ENCODE measurements at regions not wholly inside any gene's neighbourhood (a gene's known extent, or its start where the extent isn't known, plus 50 kb on each side); places are given as distances from the start of the nearest gene placed in this dataset.
A peak's percentile ranks its signal among the peaks of the same experiment; 100 is the strongest.

- H3K4me1 ChIP-seq (ENCODE audit: control insufficient read depth, insufficient read depth, low read length): no peaks in the 10 kb centered on the region; the same call in 1 of the 2 replicates
- H3K27ac ChIP-seq (ENCODE audit: insufficient read depth, low read length): no peak overlapping the region; the same call in 1 of the 2 replicates
- H3K79me1 ChIP-seq (ENCODE audit: low read depth in 1 of 2, low read length in 2 of 2): no peaks in the 10 kb centered on the region
- H3K18ac ChIP-seq (ENCODE audit: low read depth, low read length): no peak overlapping the region
- no peak overlapping the region for H4K91ac ChIP-seq (ENCODE audit: insufficient read depth, low read depth, low read length)
- H2AK9ac ChIP-seq (replicated peaks; ENCODE audit: low read depth, low read length, poor library complexity): no peak overlapping the region
- no peak overlapping the region for H2BK120ac ChIP-seq (ENCODE audit: low read depth, low read length)
- H3K36me3 ChIP-seq (ENCODE audit: control insufficient read depth, insufficient read depth, low read length): no peaks in the 10 kb centered on the region
- no peaks in the 10 kb centered on the region for H3K27me3 ChIP-seq (ENCODE audit: control insufficient read depth, insufficient read depth, low read length)
- H2AFZ ChIP-seq (replicated peaks; ENCODE audit: low read length, poor library complexity): no peak overlapping the region
- peaks cover 4% of the 10 kb centered on the region for H3K9me3 ChIP-seq (ENCODE audit: control insufficient read depth, insufficient read depth, low read length)
- POLR2A ChIA-PET (ENCODE audit: unreplicated experiment): no interaction called here
- dilution Hi-C loops (cut with HindIII; ENCODE audit: low sequenced_read_pairs, unreplicated experiment) (no loop called here), intact Hi-C loops (cut with micrococcal nuclease) (no loop called here), in situ Hi-C loops (cut with MboI; ENCODE audit: low sequenced_read_pairs) (no loop called here)
- DNase-seq (peak; percentile 52), ATAC-seq (ENCODE audit: low read depth) (peak; percentile 24)
- no peak overlapping the region for H2BK5ac ChIP-seq (ENCODE audit: low read depth, low read length, poor library complexity, severe bottlenecking)
- no peak overlapping the region for H3K14ac ChIP-seq (replicated peaks; ENCODE audit: low read depth, low read length)
- no peak overlapping the region for H3K23ac ChIP-seq (ENCODE audit: low read depth, low read length)
- H4K8ac ChIP-seq (ENCODE audit: low read depth in 2 of 2, low read length in 2 of 2): no peak overlapping the region
- no peak overlapping the region for H3K4me3 ChIP-seq (ENCODE audit: insufficient read depth, low read depth, low read length)
- H3K9me1 ChIP-seq (ENCODE audit: insufficient read depth, low read length): no peaks in the 10 kb centered on the region
- no peak overlapping the region for H3K4ac ChIP-seq (ENCODE audit: low read depth, low read length)
- BruUV-seq (replicated peaks): no TSS peak
- no peak overlapping the region for H3K9ac ChIP-seq (ENCODE audit: low read depth, low read length)
- no peak overlapping the region for H3K56ac ChIP-seq (ENCODE audit: extremely low read depth, insufficient read depth, low read length)
- WGBS, 2 experiments (ENCODE audit: extremely low coverage in 2 of 2, insufficient read length in 1 of 2): 20% methylated on average over 1 of the region's 2 CpGs; no CpG with 5 or more reads in 1 of the 2 experiments
- H3K4me2 ChIP-seq (ENCODE audit: low read depth, low read length): peak overlapping the region; percentile 61; the same call in 1 of the 2 replicates
- H4K20me1 ChIP-seq (ENCODE audit: insufficient read depth, low read length): no peaks in the 10 kb centered on the region
- H2BK20ac ChIP-seq (ENCODE audit: low read depth, low read length): no peak overlapping the region
- H2AK5ac ChIP-seq (ENCODE audit: low read depth, low read length): no peak overlapping the region
- no peak overlapping the region for H4K5ac ChIP-seq (ENCODE audit: low read depth, low read length)
- CTCF ChIA-PET: no interaction called here
- TF ChIP-seq USF2 (IDR thresholded peaks at IDR 0.05; ENCODE audit: low read depth, low read length) (no peak), POLR2A (IDR thresholded peaks at IDR 0.05; ENCODE audit: low read depth, low read length) (no peak), RCOR1 (IDR thresholded peaks at IDR 0.05; ENCODE audit: insufficient replicate concordance, low read length) (no peak), CEBPB (IDR thresholded peaks at IDR 0.05; ENCODE audit: low read depth, low read length) (no peak), FOS (IDR thresholded peaks at IDR 0.05; ENCODE audit: low read depth, low read length) (no peak), CTCF (conservative IDR thresholded peaks at IDR 0.05; ENCODE audit: low read depth, low read length) (no peak), RFX5 (IDR thresholded peaks at IDR 0.05; ENCODE audit: low read depth, low read length) (no peak), RAD21 (IDR thresholded peaks at IDR 0.05; ENCODE audit: low read length) (no peak), ELK1 (IDR thresholded peaks at IDR 0.05; ENCODE audit: borderline replicate concordance, low read depth, low read length) (no peak)
- H2BK15ac ChIP-seq (ENCODE audit: low read depth, low read length): no peak overlapping the region
Measured at GRCh38 chr2:67083951-67084350, 313.2 kb upstream of the ETAA1 start.

All from IMR-90 (cell line).